ENCODE measurements at regions not wholly inside any gene's neighbourhood (a gene's known extent, or its start where the extent isn't known, plus 50 kb on each side); places are given as distances from the start of the nearest gene placed in this dataset.

- CTCF ChIA-PET = interaction anchor here (0.5 kb wide), 1 partner anchor 36 kb away, joined by 3 read pairs; no protein-coding TSS in a partner anchor
- Mint-ChIP-seq H3K27ac (ENCODE audit: low read depth, unreplicated experiment) (no peak overlapping the region), H3K9me3 (ENCODE audit: unreplicated experiment) (no peaks in the 10 kb centered on the region), H3K4me3 (ENCODE audit: unreplicated experiment) (no peak overlapping the region), H3K27me3 (ENCODE audit: insufficient read depth, unreplicated experiment) (no peaks in the 10 kb centered on the region), H3K4me1 (ENCODE audit: insufficient read depth, unreplicated experiment) (no peaks in the 10 kb centered on the region), H3K36me3 (ENCODE audit: insufficient read depth, unreplicated experiment) (no peaks in the 10 kb centered on the region)
- POLR2A ChIA-PET = interaction anchor here (0.6 kb wide), 1 partner anchor 237 kb away, joined by 3 read pairs; no protein-coding TSS in a partner anchor
- intact Hi-C loops (cut with micrococcal nuclease) = no loop called here
- BruUV-seq (replicated peaks) = no TSS peak
- DNase-seq (ENCODE audit: unreplicated experiment) = no peak
- no peak for TF ChIP-seq CTCF (IDR thresholded peaks at IDR 0.05; ENCODE audit: unreplicated experiment)
Observed at GRCh38 chr9:108496846-108497245, 358.9 kb downstream of the ACTL7B start.

- Mint-ChIP-seq H3K27ac (ENCODE audit: low read depth, unreplicated experiment) (no peak overlapping the region), H3K27me3 (ENCODE audit: insufficient read depth, unreplicated experiment) (no peaks in the 10 kb centered on the region), H3K36me3 (ENCODE audit: insufficient read depth, unreplicated experiment) (no peaks in the 10 kb centered on the region), H3K4me3 (ENCODE audit: unreplicated experiment) (no peak overlapping the region), H3K4me1 (ENCODE audit: insufficient read depth, unreplicated experiment) (peaks cover 9% of the 10 kb centered on the region), H3K9me3 (ENCODE audit: unreplicated experiment) (no peaks in the 10 kb centered on the region)
- no peak for DNase-seq (ENCODE audit: unreplicated experiment)
- TF ChIP-seq CTCF (IDR thresholded peaks at IDR 0.05; ENCODE audit: unreplicated experiment) = no peak
- intact Hi-C loops (cut with micrococcal nuclease) = no loop called here
- ChIA-PET POLR2A (interaction anchor here (0.6 to 0.8 kb wide), 2 partner anchors 51 to 143 kb away, joined by 3 read pairs; no protein-coding TSS in a partner anchor), CTCF (no interaction called here)
- BruUV-seq (replicated peaks) = no TSS peak
Observed at GRCh38 chr9:108489567-108489966, 366.2 kb downstream of the ACTL7B start.

- Mint-ChIP-seq H3K4me1 (ENCODE audit: insufficient read depth, unreplicated experiment) (peaks cover 9% of the 10 kb centered on the region), H3K27me3 (ENCODE audit: insufficient read depth, unreplicated experiment) (no peaks in the 10 kb centered on the region), H3K4me3 (ENCODE audit: unreplicated experiment) (no peak overlapping the region), H3K27ac (ENCODE audit: low read depth, unreplicated experiment) (no peak overlapping the region), H3K36me3 (ENCODE audit: insufficient read depth, unreplicated experiment) (no peaks in the 10 kb centered on the region), H3K9me3 (ENCODE audit: unreplicated experiment) (no peaks in the 10 kb centered on the region)
- no peak for TF ChIP-seq CTCF (IDR thresholded peaks at IDR 0.05; ENCODE audit: unreplicated experiment)
- DNase-seq (ENCODE audit: unreplicated experiment) = no peak
- ChIA-PET POLR2A (interaction anchor here (1.0 to 1.2 kb wide), 2 partner anchors 11 to 24 kb away, joined by 3 to 4 read pairs; no protein-coding TSS in a partner anchor), CTCF (no interaction called here)
- BruUV-seq (replicated peaks) = no TSS peak
- intact Hi-C loops (cut with micrococcal nuclease) = no loop called here
Observed at GRCh38 chr9:108486831-108487230, 369.0 kb downstream of the ACTL7B start.

GRCh38 chr9:108484468-108484867, 371.3 kb downstream of the ACTL7B start:
- H3K36me3 Mint-ChIP-seq (ENCODE audit: insufficient read depth, unreplicated experiment) = no peaks in the 10 kb centered on the region
- no peak overlapping the region for H3K4me3 Mint-ChIP-seq (ENCODE audit: unreplicated experiment)
- no peak for TF ChIP-seq CTCF (IDR thresholded peaks at IDR 0.05; ENCODE audit: unreplicated experiment)
- peaks cover 9% of the 10 kb centered on the region for H3K4me1 Mint-ChIP-seq (ENCODE audit: insufficient read depth, unreplicated experiment)
- no peak overlapping the region for H3K27ac Mint-ChIP-seq (ENCODE audit: low read depth, unreplicated experiment)
- no peaks in the 10 kb centered on the region for H3K9me3 Mint-ChIP-seq (ENCODE audit: unreplicated experiment)
- DNase-seq (ENCODE audit: unreplicated experiment) = peak; percentile 56
- no TSS peak for BruUV-seq (replicated peaks)
- intact Hi-C loops (cut with micrococcal nuclease) = no loop called here
- H3K27me3 Mint-ChIP-seq (ENCODE audit: insufficient read depth, unreplicated experiment) = no peaks in the 10 kb centered on the region
- ChIA-PET POLR2A (interaction anchor here (0.6 to 2.2 kb wide), 6 partner anchors 9 to 866 kb away, joined by 3 to 10 read pairs (median 4); no protein-coding TSS in a partner anchor), CTCF (interaction anchor here (0.5 to 1.8 kb wide), 4 partner anchors 14 to 411 kb away, joined by 3 to 4 read pairs (median 3); no protein-coding TSS in a partner anchor)
